ENCODE measurements at regions not wholly inside any gene's neighbourhood (a gene's known extent, or its start where the extent isn't known, plus 50 kb on each side); places are given as distances from the start of the nearest gene placed in this dataset.

DNA sequence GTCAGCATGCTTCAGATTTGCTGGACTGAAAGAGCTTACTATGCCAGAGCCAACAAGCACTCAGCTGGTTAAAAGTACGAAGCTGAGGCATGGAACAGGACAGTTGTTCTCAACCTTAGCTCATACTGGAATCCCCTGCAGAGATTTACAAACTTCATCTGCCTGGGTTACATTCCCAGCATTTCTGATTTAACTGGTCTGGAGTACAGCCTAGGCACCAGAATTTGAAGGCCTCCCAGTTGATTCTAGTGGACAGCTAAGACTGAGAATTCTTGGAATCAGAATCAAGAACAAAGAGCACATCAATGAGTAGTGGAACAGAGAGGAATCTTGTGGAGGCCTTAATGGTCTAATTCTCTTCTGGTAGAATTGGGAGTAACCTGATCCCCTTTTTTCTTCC, 298.2 kb upstream of the NXPH2 start:
- no peak for TF ChIP-seq CTCF (conservative IDR thresholded peaks at IDR 0.05; ENCODE audit: low read length)
- TF ChIP-seq EZH2phosphoT487 (IDR thresholded peaks at IDR 0.05; ENCODE audit: borderline replicate concordance): no peak
